GM20000 (cell line): ENCODE measurements at regions not wholly inside any gene's neighbourhood (a gene's known extent, or its start where the extent isn't known, plus 50 kb on each side); places are given as distances from the start of the nearest gene placed in this dataset.
"Not testable (repeated sequence)": the region's sequence is repeated elsewhere in the genome, so short reads cannot be mapped to it uniquely, and the experiment has no call there.

Experiments
- DNase-seq: peaks from one replicate; pipeline ENCODE4 v3.0.0; 2012; ENCODE audit warnings: low spot score
- TF ChIP-seq, protein P1 (sequence below): IDR thresholded peaks from 2 replicates; pipeline ENCODE4 v1.5.1; 2012; ENCODE audit warnings: mild to moderate bottlenecking, control low read depth; ENCODE audit errors: extremely low read depth, missing control alignments

DNA sequence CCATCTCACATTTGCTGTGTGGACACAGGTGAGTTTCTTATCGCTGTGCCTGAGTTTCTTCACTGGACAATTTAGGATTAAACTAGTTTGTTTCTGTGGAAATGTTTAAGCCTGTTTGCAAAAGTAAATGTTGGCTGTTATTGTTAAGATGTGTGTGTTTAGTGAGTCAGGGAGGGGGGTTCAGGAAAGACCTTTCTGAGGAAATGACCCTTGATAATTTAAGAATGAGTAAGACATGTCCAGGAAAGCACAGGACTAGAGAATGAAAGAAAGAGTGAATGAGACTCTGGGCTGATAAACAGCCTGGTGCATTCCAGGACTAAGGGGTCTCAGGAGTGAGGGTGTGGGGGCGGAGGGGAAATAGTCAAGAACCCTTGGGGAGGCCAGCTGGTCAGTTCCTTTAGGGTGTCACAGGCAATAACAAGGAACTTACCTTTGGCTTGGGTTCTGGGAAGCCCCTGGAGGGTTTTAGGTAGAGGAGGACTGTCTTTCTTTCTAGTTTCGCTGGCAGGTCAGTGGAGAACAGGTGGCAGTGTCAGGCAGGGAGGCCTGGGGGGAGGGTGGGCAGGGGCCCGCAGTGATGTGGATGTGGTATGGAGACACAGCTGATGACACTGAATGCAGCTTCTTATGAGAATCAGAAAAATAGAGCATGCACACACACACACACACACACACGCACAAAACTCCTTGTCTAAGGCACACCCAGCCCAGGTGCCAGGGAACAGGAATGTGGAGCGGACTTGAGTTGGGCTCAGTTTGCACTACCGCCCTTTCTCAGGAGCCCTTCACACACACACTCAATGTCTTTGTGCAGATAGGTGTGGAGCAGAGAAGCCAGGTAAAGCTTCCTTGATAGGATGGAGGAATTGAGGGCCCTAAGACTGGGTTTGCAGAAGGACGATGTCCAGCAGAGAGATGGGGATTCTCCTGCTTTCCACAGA lies 1005.5 kb downstream of the VRK1 start:
- DNase-seq = no peak
- TF ChIP-seq, protein P1, sequence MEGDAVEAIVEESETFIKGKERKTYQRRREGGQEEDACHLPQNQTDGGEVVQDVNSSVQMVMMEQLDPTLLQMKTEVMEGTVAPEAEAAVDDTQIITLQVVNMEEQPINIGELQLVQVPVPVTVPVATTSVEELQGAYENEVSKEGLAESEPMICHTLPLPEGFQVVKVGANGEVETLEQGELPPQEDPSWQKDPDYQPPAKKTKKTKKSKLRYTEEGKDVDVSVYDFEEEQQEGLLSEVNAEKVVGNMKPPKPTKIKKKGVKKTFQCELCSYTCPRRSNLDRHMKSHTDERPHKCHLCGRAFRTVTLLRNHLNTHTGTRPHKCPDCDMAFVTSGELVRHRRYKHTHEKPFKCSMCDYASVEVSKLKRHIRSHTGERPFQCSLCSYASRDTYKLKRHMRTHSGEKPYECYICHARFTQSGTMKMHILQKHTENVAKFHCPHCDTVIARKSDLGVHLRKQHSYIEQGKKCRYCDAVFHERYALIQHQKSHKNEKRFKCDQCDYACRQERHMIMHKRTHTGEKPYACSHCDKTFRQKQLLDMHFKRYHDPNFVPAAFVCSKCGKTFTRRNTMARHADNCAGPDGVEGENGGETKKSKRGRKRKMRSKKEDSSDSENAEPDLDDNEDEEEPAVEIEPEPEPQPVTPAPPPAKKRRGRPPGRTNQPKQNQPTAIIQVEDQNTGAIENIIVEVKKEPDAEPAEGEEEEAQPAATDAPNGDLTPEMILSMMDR = no peak

DNA sequence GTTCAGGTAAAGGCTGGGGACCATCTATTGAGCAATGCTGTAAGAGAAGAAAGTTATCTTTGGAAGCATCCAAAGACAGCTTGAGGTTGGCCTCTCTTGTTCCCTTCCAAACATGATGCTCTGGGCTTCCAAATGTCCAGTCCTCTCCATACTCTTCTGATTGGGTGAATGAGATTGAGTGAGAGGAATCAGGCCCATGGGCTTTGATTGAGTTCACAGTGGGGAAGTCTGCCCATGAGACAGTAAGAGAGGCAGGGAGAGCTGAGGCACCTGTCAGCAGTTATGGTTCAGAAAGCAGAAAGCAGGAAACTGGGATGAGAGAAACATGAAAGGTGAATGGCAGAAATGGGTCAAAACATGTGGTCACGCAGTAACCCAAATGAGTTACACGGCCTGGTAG lies 1006.9 kb downstream of the VRK1 start:
- TF ChIP-seq, protein P1 = no peak
- no peak for DNase-seq

DNA sequence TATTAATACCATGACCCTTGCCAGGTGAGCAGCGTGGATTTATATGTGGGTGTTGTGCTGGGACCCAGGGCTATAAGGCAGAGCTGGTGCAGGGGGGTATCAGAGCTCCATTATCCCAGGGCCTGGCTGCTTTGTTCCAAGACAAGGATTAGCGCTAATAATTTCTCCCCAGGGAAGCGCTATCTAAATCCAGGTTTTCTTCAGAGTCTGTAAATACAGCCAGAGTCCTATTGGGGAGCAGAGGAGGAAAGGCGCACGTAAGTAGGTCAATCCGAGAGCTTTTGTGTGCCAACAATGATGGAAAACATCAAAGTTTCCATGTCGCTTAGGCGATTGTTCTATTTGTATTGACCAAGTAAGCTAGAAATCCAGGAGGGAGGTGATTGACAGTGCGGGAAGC lies 1009.7 kb downstream of the VRK1 start:
- DNase-seq = no peak
- TF ChIP-seq, protein P1 = no peak

DNA sequence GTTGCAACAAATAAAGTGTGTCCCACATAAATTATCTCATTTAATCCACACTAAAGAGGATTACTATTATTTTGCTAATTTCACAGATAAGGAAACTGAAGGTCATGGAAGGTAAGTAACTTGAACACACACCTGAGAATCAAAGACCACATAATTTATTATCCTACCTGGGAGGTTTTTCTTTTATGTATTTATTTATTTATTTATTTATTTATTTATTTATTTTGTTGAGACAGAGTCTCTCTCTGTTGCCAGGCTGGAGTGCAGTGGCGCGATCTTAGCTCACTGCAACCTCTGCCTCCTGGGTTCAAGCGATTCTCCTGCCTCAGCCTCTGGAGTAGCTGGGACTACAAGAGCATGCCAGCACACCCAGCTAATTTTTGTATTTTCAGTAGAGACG lies 1011.4 kb downstream of the VRK1 start:
- not testable (repeated sequence) for DNase-seq

DNA sequence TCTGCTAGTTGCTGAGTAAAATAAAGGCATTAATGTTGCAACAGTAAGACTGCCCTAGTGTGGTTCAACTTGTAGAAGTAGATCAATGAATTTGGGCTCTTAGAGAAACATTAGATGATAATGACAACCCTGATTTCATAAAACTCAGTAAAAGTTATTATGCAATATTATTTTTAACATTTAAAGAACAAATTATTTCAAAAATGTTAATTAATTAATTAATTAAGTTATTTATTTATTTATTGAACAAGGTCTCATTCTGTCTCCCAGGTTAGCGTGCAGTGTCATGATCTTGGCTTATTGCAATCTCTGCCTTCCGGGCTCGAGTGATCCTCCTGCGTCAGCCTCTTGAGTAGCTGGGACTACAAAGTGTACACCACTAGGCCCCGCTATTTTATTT lies 1016.4 kb downstream of the VRK1 start:
- DNase-seq = no peak
- TF ChIP-seq, protein P1 = no peak

DNA sequence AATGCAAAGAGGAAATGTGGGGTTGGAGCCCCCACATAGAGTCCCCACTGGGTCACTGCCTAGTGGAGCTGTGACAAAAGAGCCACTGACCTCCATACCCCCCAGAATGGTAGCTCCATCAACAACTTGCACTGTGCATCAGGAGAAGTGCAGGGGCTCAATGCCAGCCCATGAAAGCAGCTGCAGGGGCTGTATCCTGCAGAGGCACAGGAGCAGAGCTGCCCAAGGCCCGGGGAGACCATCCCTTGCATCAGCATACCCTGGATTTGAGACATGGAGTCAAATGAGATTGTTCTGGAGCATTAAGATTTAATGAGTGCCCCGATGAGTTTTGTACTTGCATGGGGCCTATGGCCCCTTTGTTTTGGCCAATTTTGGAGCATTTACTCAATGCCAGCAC lies 1023.6 kb downstream of the VRK1 start:
- TF ChIP-seq, protein P1 = no peak
- DNase-seq = no peak

DNA sequence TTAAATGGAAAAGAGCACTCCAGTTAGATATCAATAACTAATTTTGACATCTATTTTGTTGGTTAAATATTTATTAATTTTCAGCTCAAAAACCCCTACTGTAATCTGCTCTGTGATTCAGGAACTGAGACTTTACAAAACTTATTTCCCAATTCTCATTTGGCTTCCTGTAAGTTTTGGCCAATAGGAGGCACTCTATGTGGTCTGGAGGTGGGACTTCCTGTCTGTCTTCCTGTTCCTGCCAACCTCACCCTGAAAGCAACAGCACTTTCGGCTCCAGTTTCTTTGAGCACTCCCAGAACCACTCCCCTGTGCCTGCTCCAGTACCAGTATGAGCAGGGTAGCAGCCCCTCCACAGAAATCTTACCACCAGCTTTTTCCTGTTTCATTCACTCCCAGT lies 1027.0 kb downstream of the VRK1 start:
- no peak for DNase-seq
- TF ChIP-seq, protein P1 = no peak

DNA sequence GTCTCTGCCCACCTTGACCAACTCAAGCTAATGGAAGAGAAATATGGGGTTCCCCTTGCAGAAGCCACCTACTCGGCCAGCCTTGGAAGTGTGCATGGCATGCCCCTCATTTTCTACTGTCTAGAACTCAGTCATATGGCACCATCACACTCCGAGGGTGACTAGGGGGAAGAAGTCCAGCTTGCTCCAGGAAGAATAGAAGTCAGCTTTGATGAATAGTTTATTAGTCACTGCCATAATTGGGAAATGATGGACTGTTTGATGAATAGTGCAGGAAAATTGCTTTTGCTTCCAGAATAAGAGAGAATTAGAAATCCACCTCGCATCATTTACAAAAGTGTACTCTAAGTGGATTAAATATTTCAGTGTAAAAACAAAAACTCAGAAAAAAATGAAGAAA lies 1030.6 kb downstream of the VRK1 start:
- TF ChIP-seq, protein P1 = no peak
- no peak for DNase-seq
